ENCODE measurements at regions not wholly inside any gene's neighbourhood (a gene's known extent, or its start where the extent isn't known, plus 50 kb on each side); places are given as distances from the start of the nearest gene placed in this dataset.

- Histone ChIP-seq H3K27me3 (no peaks in the 10 kb centered on the region), H3K4me1 (ENCODE audit: control insufficient read depth in 1 of 2, insufficient read depth in 1 of 2, low read depth in 1 of 2, low read length in 1 of 2) (no peaks in the 10 kb centered on the region), H3K9me3 (no peaks in the 10 kb centered on the region), H3K36me3 (no peaks in the 10 kb centered on the region), H3K4me3 (ENCODE audit: low read depth in 1 of 2, low read length in 1 of 2) (no peak overlapping the region), H3K27ac (no peak overlapping the region)
- TF ChIP-seq CTCF (IDR thresholded peaks at IDR 0.05): no peak
These were observed 338.5 kb downstream of the GADD45G start for GRCh38 chr9:89943309-89943708.

- Histone ChIP-seq H3K36me3 (no peaks in the 10 kb centered on the region), H3K27ac (no peak overlapping the region), H3K4me1 (ENCODE audit: control insufficient read depth in 1 of 2, insufficient read depth in 1 of 2, low read depth in 1 of 2, low read length in 1 of 2) (no peaks in the 10 kb centered on the region), H3K9me3 (no peaks in the 10 kb centered on the region), H3K4me3 (ENCODE audit: low read depth in 1 of 2, low read length in 1 of 2) (no peak overlapping the region), H3K27me3 (no peaks in the 10 kb centered on the region)
- TF ChIP-seq CTCF (IDR thresholded peaks at IDR 0.05): no peak
These were observed 338.9 kb downstream of the GADD45G start for GRCh38 chr9:89943728-89944127.

- Histone ChIP-seq H3K4me1 (ENCODE audit: control insufficient read depth in 1 of 2, insufficient read depth in 1 of 2, low read depth in 1 of 2, low read length in 1 of 2) (no peaks in the 10 kb centered on the region), H3K27ac (no peak overlapping the region), H3K9me3 (no peaks in the 10 kb centered on the region), H3K4me3 (ENCODE audit: low read depth in 1 of 2, low read length in 1 of 2) (no peak overlapping the region), H3K27me3 (no peaks in the 10 kb centered on the region), H3K36me3 (no peaks in the 10 kb centered on the region)
- no peak for TF ChIP-seq CTCF (IDR thresholded peaks at IDR 0.05)
These were observed 340.3 kb downstream of the GADD45G start for GRCh38 chr9:89945133-89945532.

GRCh38 chr9:89946741-89947140, 341.9 kb downstream of the GADD45G start:
- no peak overlapping the region for H3K4me3 ChIP-seq (ENCODE audit: low read depth in 1 of 2, low read length in 1 of 2)
- no peak for TF ChIP-seq CTCF (IDR thresholded peaks at IDR 0.05)
- H3K36me3 ChIP-seq: no peaks in the 10 kb centered on the region
- H3K9me3 ChIP-seq: no peaks in the 10 kb centered on the region
- no peaks in the 10 kb centered on the region for H3K4me1 ChIP-seq (ENCODE audit: control insufficient read depth in 1 of 2, insufficient read depth in 1 of 2, low read depth in 1 of 2, low read length in 1 of 2)
- H3K27me3 ChIP-seq: no peaks in the 10 kb centered on the region
- H3K27ac ChIP-seq: no peak overlapping the region

- Histone ChIP-seq H3K4me3 (ENCODE audit: low read depth in 1 of 2, low read length in 1 of 2) (no peak overlapping the region), H3K9me3 (no peaks in the 10 kb centered on the region), H3K27me3 (no peaks in the 10 kb centered on the region), H3K27ac (no peak overlapping the region), H3K36me3 (no peaks in the 10 kb centered on the region), H3K4me1 (ENCODE audit: control insufficient read depth in 1 of 2, insufficient read depth in 1 of 2, low read depth in 1 of 2, low read length in 1 of 2) (peaks cover under 1 to 2% of the 10 kb centered on the region in 2 experiments)
- no peak for TF ChIP-seq CTCF (IDR thresholded peaks at IDR 0.05)
These were observed 344.3 kb downstream of the GADD45G start for GRCh38 chr9:89949111-89949510.

GRCh38 chr9:89951675-89952074, 346.9 kb downstream of the GADD45G start:
- no peaks in the 10 kb centered on the region for H3K9me3 ChIP-seq
- H3K4me1 ChIP-seq (ENCODE audit: control insufficient read depth in 1 of 2, insufficient read depth in 1 of 2, low read depth in 1 of 2, low read length in 1 of 2): peaks cover 17 to 19% of the 10 kb centered on the region in 2 experiments
- no peak for TF ChIP-seq CTCF (IDR thresholded peaks at IDR 0.05)
- no peak overlapping the region for H3K4me3 ChIP-seq (ENCODE audit: low read depth in 1 of 2, low read length in 1 of 2)
- no peaks in the 10 kb centered on the region for H3K36me3 ChIP-seq
- H3K27ac ChIP-seq: no peak overlapping the region
- H3K27me3 ChIP-seq: no peaks in the 10 kb centered on the region

Measured in neutrophil (primary cell).